Tibial nerve (tissue), 4 donors: ENCODE measurements at regions not wholly inside any gene's neighbourhood (a gene's known extent, or its start where the extent isn't known, plus 50 kb on each side); places are given as distances from the start of the nearest gene placed in this dataset.

Experiments
- CTCF ChIP-seq, 5 experiments: fragments of 200-600 bp in 3 of 5; fragments of 450-650 bp in 2 of 5; sonication (generic) in 3 of 5; IDR thresholded peaks; one replicate each; pipeline ENCODE4 v1.5.1; 2016 to 2019; ENCODE audit warnings: antibody characterized with exemption in 5 of 5, mild to moderate bottlenecking in 3 of 5, moderate library complexity in 2 of 5
- EP300 ChIP-seq, 2 donors: sonication (generic); formaldehyde crosslinking; IDR thresholded peaks; one replicate each; pipeline ENCODE4 v1.6.1; 2017; ENCODE audit warnings: antibody characterized with exemption in 2 of 2, mild to moderate bottlenecking in 1 of 2
- POLR2A ChIP-seq, 2 donors: fragments of 450-650 bp; IDR thresholded peaks; one replicate each; pipeline ENCODE4 v1.6.1; 2017; ENCODE audit warnings: antibody characterized with exemption in 2 of 2, mild to moderate bottlenecking in 2 of 2, moderate library complexity in 2 of 2

GRCh38 chr3:182568876-182569275, 224.4 kb upstream of the ATP11B start:
- no peak for TF ChIP-seq CTCF (IDR thresholded peaks at IDR 0.05)
- TF ChIP-seq POLR2A (IDR thresholded peaks at IDR 0.05) = no peak
- no peak for TF ChIP-seq EP300 (IDR thresholded peaks at IDR 0.05)
